ENCODE measurements at regions not wholly inside any gene's neighbourhood (a gene's known extent, or its start where the extent isn't known, plus 50 kb on each side); places are given as distances from the start of the nearest gene placed in this dataset.

DNA sequence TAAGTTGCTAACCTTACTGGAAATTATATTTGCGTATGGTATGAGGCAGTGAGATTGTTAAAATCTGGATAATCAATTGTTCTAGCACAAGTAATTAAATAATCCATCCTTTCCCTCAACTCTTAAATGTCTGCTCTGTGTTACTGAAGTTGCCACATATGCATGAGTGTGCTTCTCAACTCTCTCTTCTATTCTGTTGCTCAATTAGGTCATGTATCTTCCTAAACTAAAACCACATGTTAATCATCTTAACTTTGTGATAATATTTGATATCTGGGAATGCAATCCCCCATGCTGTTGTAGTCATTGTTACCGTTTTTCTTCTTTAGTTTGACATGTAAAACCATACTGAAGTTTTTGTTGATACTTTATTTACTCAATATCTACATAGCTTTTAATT is 63.5 kb upstream of the STMND1 start:
- dilution Hi-C loops (cut with MboI; ENCODE audit: extremely low pct_ligation_motif_present, low sequenced_read_pairs), result no loop called here
- intact Hi-C loops (cut with micrococcal nuclease), result no loop called here
- TF ChIP-seq EZH2 (IDR thresholded peaks at IDR 0.05; ENCODE audit: borderline replicate concordance, low read depth, low read length, severe bottlenecking) (no peak), MYC (IDR thresholded peaks at IDR 0.05; ENCODE audit: low read depth, low read length) (no peak), GATA2 (IDR thresholded peaks at IDR 0.05; ENCODE audit: insufficient read depth, insufficient read length, low read depth, low read length) (no peak), JUN (IDR thresholded peaks at IDR 0.05; ENCODE audit: borderline replicate concordance, insufficient read depth, insufficient read length, low read depth) (no peak), POLR2AphosphoS5 (IDR thresholded peaks at IDR 0.05; ENCODE audit: insufficient read depth, low read depth, low read length) (no peak), FOS (IDR thresholded peaks at IDR 0.05; ENCODE audit: borderline replicate concordance, insufficient read depth, low read length) (no peak)
- TF ChIP-seq, protein P1, sequence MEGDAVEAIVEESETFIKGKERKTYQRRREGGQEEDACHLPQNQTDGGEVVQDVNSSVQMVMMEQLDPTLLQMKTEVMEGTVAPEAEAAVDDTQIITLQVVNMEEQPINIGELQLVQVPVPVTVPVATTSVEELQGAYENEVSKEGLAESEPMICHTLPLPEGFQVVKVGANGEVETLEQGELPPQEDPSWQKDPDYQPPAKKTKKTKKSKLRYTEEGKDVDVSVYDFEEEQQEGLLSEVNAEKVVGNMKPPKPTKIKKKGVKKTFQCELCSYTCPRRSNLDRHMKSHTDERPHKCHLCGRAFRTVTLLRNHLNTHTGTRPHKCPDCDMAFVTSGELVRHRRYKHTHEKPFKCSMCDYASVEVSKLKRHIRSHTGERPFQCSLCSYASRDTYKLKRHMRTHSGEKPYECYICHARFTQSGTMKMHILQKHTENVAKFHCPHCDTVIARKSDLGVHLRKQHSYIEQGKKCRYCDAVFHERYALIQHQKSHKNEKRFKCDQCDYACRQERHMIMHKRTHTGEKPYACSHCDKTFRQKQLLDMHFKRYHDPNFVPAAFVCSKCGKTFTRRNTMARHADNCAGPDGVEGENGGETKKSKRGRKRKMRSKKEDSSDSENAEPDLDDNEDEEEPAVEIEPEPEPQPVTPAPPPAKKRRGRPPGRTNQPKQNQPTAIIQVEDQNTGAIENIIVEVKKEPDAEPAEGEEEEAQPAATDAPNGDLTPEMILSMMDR (IDR thresholded peaks at IDR 0.05; ENCODE audit: extremely low read depth in 1 of 2, insufficient read depth in 1 of 2, low read depth in 1 of 2, low read length in 2 of 2), result no peak
- TF ChIP-seq, protein P2, sequence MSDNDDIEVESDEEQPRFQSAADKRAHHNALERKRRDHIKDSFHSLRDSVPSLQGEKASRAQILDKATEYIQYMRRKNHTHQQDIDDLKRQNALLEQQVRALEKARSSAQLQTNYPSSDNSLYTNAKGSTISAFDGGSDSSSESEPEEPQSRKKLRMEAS (IDR thresholded peaks at IDR 0.05; ENCODE audit: insufficient read depth, insufficient read length), result no peak
- no peak overlapping the region for H3K9ac ChIP-seq (replicated peaks; ENCODE audit: extremely low read depth, insufficient read depth, low read length)
- H3K4me1 ChIP-seq (ENCODE audit: control insufficient read depth, extremely low read depth, insufficient read depth, low read length), result peaks cover 9% of the 10 kb centered on the region
- ChIA-PET POLR2A (interaction anchor here (0.6 kb wide), 1 partner anchor 817 kb away, joined by 6 read pairs; no protein-coding TSS in a partner anchor), CTCF (no interaction called here)
- H3K9me3 ChIP-seq (replicated peaks; ENCODE audit: control insufficient read depth, insufficient read depth, low read length), result no peaks in the 10 kb centered on the region
- H3K27me3 ChIP-seq (ENCODE audit: control insufficient read depth in 2 of 2, insufficient read depth in 2 of 2, low read length in 2 of 2), result peaks cover 5 to 15% of the 10 kb centered on the region in 2 experiments
- no peak overlapping the region for H2AFZ ChIP-seq (ENCODE audit: low read depth, low read length)
- no peak overlapping the region for H3K27ac ChIP-seq (ENCODE audit: insufficient read depth, low read depth, low read length)
- no peaks in the 10 kb centered on the region for H3K9me1 ChIP-seq (replicated peaks; ENCODE audit: control insufficient read depth, extremely low read depth, insufficient read depth, low read length)
- no peak overlapping the region for H3K4me3 ChIP-seq (replicated peaks in 1 of 3; ENCODE audit: insufficient read depth in 1 of 3, low read depth in 1 of 3, low read length in 3 of 3)
- no TSS peak for BruUV-seq (replicated peaks)
- H3K79me2 ChIP-seq (ENCODE audit: control insufficient read depth, insufficient read depth, low read length), result no peaks in the 10 kb centered on the region
- H4K20me1 ChIP-seq (replicated peaks; ENCODE audit: control insufficient read depth, extremely low read depth, insufficient read depth, low read length), result no peaks in the 10 kb centered on the region
- DNase-seq (ENCODE audit: low read depth, low spot score), result no peak
- no peaks in the 10 kb centered on the region for H3K36me3 ChIP-seq (ENCODE audit: control insufficient read depth in 2 of 2, extremely low read depth in 1 of 2, insufficient read depth in 2 of 2, low read length in 2 of 2)
- no peak overlapping the region for H3K4me2 ChIP-seq (ENCODE audit: insufficient read depth, low read length)
- FAIRE-seq, result no peak

Measured in endothelial cell of umbilical vein (primary cell).